ENCODE measurements at regions not wholly inside any gene's neighbourhood (a gene's known extent, or its start where the extent isn't known, plus 50 kb on each side); places are given as distances from the start of the nearest gene placed in this dataset.

DNA sequence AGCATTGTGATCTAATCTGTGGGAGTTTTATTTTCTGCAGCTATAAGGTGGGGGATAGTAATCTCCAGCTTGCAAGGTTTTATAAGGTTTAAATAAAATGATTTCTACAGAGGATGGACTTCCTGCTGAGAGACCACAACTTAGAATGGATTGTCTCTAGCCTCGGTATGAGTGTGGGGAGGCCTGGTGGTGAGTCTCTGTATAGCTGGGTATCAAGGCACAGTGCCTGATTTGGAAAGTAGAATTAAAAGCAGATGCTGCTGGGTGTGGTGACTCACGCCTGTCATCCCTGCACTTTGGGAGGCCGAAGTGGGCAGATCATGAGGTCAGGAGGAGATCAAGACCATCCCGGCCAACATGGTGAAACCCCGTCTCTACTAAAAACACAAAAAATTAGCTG is 162.0 kb upstream of the GATB start:
- DNase-seq: peak; percentile 4

DNA sequence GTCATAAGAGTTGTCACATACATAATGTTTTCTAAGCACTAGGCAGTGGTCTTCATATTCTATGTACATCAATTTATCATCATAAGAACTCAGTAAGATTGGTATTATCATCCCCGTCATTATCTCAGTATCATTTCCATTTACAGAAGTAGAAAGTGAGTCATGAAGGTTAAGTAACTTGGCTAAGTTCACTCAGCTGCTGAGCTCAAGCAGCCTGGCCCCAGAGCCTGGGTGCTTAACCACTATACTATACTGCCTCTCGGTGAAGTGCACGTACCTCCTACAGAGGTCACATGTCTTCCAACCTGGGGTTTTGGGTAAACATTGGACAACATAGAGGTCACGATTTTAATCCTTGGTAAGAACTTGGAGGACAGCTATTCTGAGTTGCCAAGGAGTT is 161.5 kb upstream of the GATB start:
- no peak for DNase-seq

DNA sequence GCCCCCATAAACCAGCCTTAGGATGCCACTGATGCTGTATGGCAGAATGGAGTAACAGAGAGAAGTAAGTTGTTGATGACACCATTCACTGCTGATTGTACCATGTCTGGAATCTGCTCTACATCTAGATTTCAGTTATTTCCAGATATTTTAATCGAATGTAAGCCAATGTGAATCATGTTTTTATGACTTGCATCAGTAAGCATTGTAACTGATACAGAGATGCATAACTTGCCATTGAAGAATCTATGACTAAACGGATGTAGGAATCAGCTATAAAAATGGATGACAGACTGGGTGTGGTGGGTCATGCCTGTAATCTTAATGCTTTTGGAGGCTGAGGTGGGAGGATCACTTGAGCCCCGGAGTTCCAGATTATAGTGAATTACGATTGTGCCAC is 161.0 kb upstream of the GATB start:
- DNase-seq: peak; percentile 37

DNA sequence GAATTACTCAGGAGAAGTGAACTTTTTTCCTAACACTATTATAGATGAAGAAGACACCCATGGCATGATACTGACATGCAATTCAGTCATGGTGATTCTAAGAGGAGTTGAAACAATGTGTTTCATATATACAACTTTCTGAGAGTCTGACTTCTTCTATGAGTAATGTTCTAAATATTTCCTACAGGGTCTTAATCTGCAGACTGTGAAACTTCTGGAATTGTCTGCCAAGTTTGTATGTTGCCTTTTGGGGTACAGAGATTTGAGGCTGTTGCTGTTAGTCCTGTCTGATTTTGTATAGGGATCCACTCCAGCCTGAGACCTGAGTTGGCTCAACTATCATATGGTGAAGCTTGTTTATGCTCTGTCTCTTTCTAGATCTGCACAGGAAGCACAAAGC is 160.6 kb upstream of the GATB start:
- DNase-seq: peak; percentile 58

DNA sequence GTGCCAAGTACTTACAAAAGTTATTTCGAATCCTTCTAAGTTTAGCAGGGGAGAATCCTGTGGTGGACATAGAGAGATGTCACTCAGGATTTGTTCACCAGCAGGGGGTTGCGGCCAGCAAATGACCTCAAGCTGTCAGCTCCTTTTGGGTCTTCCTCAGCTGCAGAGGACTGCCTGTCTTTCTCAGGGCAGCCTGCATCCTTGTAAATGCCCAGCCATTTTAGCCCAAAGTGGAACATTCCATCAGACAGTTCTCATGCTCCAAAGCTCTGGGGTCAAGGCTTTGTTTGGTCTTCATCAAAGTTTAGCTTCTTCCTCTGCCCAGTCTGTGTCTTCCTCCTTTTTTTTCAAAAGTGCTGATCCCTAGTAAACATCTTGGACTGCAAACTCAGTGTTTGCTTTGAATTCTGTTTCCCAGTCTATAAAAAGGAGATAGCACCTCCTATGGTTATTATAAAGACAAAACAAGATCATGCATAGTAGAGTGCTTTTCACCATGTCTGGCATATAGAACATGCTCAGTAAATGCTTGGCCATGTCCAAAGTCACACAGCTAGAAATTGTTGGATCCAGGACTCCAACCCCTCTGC is 156.4 kb upstream of the GATB start:
- no peak for DNase-seq

DNA sequence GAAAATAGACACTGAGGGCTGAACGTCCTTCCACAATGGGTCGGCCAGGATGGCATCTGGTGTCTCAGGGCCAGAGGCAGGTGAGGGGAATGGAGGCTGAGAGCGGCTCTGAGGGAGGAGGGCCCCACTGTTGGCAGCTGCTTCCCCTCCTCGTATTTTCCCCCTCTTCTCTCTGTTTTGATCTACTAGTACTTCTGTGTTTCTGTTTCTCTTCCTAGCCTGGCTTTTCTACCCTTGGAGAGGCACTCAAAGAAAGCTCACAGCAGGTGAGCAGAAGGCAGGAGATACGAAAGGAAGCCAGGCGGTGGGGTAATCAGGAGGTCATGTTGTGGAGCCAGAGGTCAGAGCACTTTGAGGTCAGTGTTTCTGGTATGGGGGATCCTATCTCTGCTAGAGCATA is 151.8 kb upstream of the GATB start:
- no peak for DNase-seq

DNA sequence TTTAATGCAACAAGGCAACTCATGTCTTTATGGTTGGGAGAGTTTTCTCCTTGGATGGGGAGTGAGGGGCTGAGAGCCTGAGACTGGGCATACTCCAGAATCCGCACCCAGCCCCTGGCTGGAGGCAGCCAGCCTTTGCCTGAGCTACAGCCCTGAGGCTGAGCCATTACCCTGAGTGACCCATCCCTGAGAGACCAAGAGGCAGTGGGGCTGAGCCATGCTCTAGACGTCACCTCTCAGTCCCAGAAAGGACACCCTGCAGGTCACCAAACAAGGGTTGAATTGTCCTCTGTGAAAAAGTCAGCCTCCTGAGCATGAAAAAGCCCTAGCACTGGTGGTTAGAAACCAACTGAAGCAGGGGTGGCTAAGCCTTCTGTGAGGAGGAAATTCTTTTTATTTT is 151.2 kb upstream of the GATB start:
- no peak for DNase-seq

DNA sequence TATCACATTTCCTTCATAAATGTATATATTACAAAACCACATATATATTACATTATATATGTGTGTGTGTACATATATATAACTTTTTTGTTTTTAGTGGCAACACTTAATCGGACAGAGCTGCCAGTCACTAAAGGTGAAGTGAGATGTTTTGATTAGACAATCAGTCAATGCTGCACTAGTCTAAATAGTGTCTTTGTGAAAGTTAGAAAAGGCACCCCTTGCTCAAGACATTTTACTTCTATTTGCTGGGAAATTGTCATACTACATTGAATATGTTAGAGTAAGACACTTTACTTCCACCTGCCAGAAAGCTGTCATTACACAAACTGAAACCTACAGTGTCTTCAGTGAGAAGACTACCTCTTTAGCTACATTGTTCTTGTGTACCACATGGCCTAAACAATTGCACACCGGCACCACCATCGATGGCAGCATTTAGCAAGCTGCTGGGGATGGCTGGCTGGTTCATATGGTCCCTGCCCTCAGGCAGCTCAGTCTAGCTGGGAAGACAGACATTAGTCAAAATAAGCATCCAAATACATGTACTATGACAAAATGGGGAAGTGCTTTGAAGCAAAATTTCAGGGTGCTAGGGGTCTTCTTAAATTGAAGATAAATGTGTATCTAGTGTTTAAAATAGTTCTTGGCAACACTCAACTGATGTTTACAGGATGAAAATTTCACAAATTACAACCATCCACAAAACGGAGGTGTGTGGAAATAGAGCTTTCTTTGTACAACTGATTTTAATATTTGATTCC is 148.1 kb upstream of the GATB start:
- no peak for DNase-seq

DNA sequence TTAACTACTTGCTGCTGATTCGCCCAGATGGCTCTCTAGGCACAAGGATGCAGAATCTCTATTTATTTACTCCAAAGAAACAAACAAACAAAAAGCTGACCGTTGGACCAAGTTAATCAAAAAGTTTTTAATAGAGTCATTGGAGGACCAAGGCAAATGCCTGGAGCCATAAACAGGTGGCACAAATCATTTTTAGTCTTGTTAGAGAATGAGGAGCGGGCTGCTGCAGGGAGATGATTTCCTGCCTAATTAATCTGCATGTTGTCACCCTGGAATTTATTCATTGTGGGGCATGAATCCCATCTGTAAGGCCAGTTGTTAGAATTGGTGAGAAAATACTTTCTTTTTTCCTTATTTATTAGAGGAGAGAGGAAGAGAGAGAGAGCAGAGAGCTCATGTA is 147.4 kb upstream of the GATB start:
- no peak for DNase-seq

DNA sequence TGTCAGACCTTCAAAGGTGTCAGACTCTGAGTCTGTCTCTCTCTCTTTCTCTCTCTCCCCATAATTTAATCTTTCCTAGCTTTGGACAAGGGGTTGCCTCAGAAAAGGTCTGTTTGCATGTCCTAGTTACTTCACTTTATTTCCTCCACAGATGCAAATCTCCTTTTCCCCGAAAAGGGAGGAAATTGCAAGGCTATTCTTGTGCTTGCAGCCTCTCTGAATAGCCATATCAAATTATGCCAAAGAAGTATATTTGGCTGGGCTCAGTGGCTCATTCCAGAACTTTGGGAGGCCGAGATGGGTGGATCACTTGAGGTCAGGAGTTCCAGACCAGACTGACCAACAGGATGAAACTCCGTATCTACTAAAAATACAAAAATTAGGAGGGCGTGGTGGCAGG is 145.6 kb upstream of the GATB start:
- no peak for DNase-seq

DNA sequence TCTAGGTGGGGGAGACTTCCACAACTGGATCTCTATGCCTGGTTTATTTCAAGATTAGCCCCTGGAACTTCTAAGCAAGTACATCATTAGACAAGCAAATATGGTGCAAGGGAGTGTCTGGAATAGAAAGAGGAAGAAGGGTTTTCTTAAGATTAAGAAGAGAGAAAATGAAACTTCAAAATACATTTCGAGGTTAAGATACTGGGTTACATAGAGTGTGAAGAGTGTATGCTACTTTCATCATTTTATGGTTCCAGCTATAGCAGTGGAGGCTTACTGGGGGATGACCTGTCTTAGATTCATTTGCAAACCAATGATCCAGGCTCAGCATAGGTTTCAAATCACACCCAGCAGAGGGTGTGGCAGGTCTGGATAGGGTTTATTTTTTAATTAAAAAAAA is 144.4 kb upstream of the GATB start:
- no peak for DNase-seq

DNA sequence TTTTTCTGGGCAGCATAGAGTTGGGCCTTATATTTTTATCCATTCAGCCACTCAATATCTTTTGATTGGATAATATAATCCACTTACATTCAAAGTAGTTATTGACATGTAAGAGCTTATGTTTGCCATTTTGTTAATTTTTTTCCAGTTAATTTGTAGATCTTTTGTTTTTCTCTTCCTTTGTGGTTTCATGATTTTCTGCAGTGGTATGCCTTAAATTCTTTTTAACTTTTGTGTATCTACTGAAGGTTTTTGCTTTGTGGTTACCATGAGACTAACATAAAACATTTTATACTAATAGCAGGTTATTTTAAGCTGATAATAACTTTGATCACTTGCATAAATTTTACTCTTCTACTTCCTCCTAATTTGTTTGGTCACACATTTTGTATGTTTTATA is 140.8 kb upstream of the GATB start:
- DNase-seq: no peak

DNA sequence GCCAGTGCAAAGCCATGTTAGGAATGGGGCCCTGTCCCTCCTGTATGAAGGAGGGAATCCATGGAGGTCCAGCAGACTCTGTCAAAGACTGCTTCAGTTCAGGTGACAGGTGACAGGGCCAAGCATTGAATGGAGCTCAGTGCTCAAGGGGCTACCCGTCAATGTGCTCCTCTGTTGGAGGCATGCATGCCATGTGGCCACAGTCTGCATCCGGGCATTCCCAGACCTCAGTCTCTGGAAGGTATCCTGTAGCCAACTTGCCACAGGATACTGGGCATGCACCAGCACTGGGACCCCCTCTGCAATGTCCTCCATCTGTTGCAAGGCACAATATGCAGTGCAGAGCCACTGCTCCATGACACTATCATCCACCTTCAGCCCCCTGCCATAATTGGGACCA is 136.1 kb upstream of the GATB start:
- no peak for DNase-seq

DNA sequence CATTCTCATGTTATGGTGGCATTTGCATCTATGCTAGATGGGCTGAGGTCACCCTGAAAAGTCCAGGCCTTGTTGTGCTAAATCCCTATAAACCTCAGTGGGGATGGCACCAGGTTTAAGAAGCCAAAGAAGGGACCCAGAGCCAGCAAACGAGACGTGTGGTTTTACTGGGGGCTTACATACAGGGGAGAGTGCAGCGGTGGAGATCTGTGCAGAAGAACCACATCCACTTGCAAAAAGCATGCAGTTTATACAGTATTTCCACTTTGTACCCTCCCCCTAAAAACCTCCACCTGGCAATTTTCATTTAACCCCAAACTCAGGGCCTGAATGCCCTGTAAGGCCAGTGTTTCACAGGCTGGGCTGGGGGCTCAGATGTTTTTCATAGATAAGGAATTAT is 134.9 kb upstream of the GATB start:
- no peak for DNase-seq

DNA sequence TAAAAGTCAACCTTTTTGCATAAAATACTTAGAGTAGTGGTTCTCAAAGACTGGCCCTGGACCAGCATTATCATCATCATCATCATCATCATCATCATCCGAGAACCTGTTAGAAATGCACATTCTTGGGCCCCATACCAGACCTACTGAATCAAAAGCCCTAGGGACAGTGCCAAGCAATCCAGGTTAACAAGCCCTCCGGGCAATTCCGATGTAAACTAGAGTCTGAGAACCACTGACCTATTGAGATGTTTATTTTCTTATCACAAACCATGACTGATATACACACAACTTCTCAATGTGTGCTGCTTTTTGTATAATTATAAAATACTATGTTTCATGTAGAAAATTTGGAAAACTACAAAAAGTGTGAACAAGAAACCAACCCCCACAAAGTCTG is 133.4 kb upstream of the GATB start:
- DNase-seq: no peak

DNA sequence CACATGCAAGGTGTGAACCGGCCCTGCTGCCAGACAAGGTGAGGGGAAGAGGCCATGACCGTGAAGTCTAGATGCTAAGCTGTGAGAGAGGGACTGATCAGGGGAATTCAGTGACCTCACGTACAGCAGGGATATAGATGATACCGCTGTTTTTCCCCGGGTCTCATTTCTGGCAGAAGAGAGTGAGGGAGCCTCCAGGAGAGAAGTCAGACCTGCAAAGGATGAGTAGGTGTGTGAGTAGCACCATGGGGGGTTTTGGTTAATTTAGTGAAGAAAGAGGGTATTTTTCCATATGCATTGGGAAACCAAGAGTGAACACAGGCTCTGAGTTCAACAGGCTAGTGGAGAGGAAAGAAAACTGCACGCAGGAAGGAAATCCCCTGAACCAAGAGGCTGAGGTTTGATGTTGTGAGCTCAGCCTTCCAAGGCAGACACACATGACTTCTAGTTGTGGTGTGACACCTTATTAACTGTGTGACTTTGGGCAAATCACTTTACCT is 127.6 kb upstream of the GATB start:
- DNase-seq: no peak

DNA sequence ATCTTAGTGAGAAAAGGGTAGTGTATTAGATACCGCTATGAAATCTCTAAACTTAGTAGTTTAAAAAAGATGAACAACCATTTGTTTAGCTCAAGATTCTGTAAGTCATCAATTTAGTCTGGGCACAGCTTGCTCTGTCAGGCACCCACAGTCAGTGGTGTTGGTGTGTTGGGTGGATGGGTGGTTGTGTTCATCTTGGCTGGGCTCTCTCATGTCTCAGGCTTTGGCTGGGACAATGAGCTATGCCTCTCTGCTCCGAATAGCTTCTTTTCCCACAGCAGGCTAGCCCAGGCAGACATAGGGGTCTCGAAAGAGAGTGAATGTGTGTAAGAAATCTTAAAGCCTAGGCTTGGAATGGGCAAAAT is 127.0 kb upstream of the GATB start:
- no peak for DNase-seq

DNA sequence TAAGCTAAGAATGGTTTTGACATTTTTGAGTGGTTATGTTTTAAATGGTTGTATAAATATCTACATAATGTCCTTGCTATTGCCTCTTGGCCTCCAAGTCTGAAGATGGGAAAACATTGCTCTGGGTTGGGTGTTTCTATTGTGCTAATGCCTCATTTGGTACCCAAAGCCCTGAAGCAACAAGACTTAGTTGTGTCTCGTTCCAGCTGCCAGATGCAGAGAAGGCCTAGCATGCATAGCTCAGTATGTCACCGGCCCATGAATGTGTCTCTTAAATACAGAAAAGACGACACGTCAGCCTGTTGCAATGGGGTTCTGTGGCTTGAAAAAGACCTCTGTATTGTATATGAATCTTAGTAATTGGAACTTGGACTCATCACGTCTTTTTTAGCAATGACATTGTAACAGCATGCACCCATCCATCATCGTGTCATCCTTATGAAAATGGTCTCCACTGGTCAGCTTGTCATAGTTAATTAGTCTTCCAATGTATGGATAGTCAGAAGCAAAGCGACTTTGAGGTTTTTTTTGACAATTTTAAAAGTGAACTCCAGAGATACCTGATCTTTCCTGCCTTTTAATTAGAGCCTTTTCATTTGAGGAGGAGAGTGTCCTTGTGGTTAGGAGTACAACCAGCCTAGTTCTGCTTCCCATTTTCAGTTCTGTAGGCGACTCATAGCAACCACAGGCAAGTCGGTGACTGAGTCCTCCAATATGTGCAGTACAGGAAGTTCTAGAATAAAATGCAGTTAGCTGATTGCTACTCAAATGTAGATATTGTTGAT is 126.4 kb upstream of the GATB start:
- no peak for DNase-seq

DNA sequence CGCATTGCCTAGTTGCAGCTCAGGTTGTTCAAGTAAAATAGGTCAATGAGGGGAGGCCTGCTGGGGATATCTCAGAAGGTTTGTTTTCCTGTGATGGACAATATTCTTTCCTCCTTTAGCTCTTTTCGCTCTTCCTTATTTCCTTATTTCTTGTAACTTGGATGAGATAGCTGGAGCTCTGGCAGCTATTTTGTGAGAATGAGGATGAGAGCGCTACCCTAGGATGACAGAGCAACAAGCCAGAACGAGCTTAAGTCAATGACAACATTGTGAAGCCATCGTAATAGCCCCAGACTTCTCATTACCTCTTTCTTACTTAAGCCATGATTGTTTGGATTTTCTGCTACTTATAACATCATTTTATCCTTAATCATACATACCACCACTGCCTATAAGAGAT is 124.3 kb upstream of the GATB start:
- DNase-seq: no peak

DNA sequence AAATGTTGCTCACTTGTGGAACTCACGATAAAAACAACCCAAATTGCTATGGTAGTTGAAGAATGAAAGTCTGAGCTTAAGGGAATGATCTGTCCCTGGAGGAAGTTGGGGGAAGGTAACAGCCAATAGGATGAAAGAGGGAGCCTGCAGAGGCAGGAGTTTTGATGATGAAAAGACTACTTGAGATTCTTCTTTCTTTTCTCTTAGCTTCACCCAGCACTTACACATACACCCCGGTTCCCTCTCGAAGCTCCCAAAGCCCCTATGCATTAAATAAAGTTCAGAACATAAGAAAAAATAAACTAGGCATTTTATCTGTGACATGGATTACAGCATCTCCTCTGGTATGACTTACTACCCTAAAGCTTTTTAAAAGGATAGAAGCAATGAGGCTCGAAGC is 122.9 kb upstream of the GATB start:
- DNase-seq: no peak

DNA sequence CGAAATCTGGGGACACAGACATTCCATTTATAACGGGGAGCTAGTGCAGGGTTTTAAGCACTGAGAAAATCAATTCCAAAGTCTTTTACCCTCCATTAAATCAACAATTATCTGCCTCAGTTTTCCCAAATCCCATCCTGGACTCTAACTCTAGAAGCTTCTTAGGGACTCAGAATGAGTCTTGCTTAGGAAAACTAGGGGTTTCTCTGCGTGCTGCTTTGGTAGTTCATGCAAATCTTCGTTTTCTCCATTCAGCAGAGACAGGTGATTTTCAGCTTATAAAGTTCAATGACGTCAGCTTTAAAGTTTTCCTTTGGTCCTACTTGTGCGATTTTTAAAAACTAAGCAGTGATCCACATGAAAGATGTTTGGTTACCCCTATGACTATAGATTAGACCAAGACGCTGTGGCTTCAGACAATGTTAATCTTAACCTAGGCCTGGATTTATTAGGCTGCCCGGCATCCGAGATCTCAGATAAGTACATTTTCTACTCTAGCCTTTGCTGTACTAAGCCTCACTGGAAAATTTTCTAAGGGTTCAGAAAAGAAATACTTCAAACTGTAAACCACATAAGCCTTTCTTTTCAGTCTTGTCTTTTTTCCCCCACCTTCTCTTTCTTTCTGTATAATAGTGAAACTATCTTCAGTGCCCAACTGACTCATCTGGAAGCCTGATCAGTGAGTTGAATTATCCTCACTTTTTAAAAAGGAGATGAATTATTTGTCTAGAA is 121.4 kb upstream of the GATB start:
- no peak for DNase-seq

DNA sequence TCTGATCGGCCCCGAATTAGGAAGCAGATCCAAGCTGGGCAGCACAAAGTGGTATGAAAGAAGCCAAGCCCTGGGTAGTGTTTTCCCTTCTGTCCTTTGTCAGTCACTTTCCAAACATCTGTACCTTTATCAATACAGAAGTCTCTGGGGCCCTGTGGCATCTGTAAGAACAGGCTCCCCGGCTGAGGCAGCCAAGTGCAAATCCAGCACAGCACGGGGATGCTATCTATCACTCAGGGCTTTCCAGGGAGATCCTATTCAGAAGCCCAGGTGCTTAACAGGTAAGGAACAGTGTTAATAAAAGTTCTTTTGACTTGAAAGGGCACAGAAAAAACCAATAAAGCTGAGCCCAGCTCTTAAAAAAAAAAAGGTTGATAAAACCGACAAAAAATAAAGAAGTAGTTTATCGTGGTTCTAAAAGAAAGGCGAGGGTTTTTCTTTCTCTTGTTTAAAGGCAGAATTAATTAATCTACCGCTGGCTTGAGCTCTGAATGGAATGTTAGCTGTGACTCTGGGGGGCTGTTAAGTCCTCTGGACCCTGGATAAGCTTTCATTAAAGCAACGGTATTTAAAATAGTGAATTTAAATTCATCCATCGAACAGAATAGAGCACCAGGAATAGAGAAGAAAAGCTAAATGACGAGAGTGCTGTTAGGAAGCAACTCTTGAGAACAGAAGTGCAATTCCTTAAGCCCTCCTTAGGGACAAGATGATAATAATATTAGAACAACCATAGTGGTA is 119.1 kb upstream of the GATB start:
- no peak for DNase-seq

All from fibroblast of skin of abdomen (primary cell).